GM12878 (cell line): ENCODE measurements at regions not wholly inside any gene's neighbourhood (a gene's known extent, or its start where the extent isn't known, plus 50 kb on each side); places are given as distances from the start of the nearest gene placed in this dataset.

Experiments used
- ATAC-seq: fragments of 200-7000 bp; cut with Tn5 transposase; 3 replicates; pipeline ENCODE4 v1.9.1; 2020; ENCODE audit warnings: mild to moderate bottlenecking, moderate library complexity
- BruUV-seq: library from RNA; stranded (reverse); fragments of 400-500 nt; replicated peaks from 2 replicates; lab custom pipeline; 2021; lab: Mats Ljungman, UMichigan
- CTCF ChIA-PET: fragments of 300-600 bp; sonication (Branson Sonifier 250); formaldehyde crosslinking; extraction: SDS; loops from one replicate; lab custom pipeline; 2021; ENCODE audit warnings: inconsistent platforms; lab: Yijun Ruan, JAX
- POLR2A ChIA-PET: fragments of 350-600 bp; formaldehyde crosslinking; extraction: SDS; loops from one replicate; lab custom pipeline; 2021; ENCODE audit warnings: inconsistent platforms; lab: Charles Lee
- RAD21 ChIA-PET: fragments of 300-600 bp; sonication (Branson Sonifier 250); formaldehyde crosslinking; loops from one replicate; lab custom pipeline; 2023; ENCODE audit warnings: antibody characterized with exemption; ENCODE audit not compliant: unreplicated experiment; lab: Charles Lee
- SMC1A ChIA-PET: fragments of 300-600 bp; sonication (Branson Sonifier 250); formaldehyde crosslinking; loops from one replicate; lab custom pipeline; 2023; ENCODE audit not compliant: unreplicated experiment, uncharacterized antibody; lab: Charles Lee
- DNase-seq: peaks from one replicate; pipeline ENCODE4 v3.0.0-alpha.2; 2011; ENCODE audit warnings: low read depth, low spot score
- FAIRE-seq: peaks from 3 replicates; lab custom pipeline; 2011; peaks lifted over from hg19 to GRCh38; lab: Jason Lieb, UNC
- H2AFZ ChIP-seq: 2 replicates; pipeline ENCODE4 v1.6.0; 2011; ENCODE audit warnings: low read depth, low read length, control low read depth; ENCODE audit not compliant: control insufficient read depth
- H3K27ac ChIP-seq: 2 replicates; pipeline ENCODE4 v1.5.1; 2011; ENCODE audit warnings: control low read depth; ENCODE audit not compliant: control insufficient read depth, insufficient read depth
- H3K27me3 ChIP-seq, 2 experiments: replicated peaks in 1 of 2; 2 replicates each; pipeline versions ENCODE4 v1.6.0 to v1.6.1; 2011; ENCODE audit warnings: low read length in 1 of 2; ENCODE audit not compliant: control insufficient read depth in 2 of 2, insufficient read depth in 2 of 2
- H3K36me3 ChIP-seq, 2 experiments: 2 replicates each; pipeline ENCODE4 v1.5.1; 2011; ENCODE audit warnings: low read length in 1 of 2; ENCODE audit not compliant: control insufficient read depth in 2 of 2, insufficient read depth in 2 of 2
- H3K4me1 ChIP-seq: 2 replicates; pipeline ENCODE4 v1.6.1; 2011; ENCODE audit warnings: mild to moderate bottlenecking, low read length, moderate library complexity, mixed read lengths; ENCODE audit not compliant: control insufficient read depth, insufficient read depth
- H3K4me2 ChIP-seq: 2 replicates; pipeline ENCODE4 v1.6.0; 2011; ENCODE audit warnings: control low read depth; ENCODE audit not compliant: control insufficient read depth, insufficient read depth
- H3K4me3 ChIP-seq: fragments of 200-600 bp; sonication (generic); 2 replicates; pipeline ENCODE4 v1.5.1; 2016
- H3K79me2 ChIP-seq: 2 replicates; pipeline ENCODE4 v1.6.0; 2011; ENCODE audit warnings: low read length; ENCODE audit not compliant: control insufficient read depth, insufficient read depth
- H3K9ac ChIP-seq: 2 replicates; pipeline ENCODE4 v1.8.0; 2011; ENCODE audit warnings: low read length, control low read depth, mixed read lengths; ENCODE audit not compliant: control insufficient read depth, insufficient read depth
- H3K9me3 ChIP-seq: replicated peaks from 3 replicates; pipeline ENCODE4 v1.5.1; 2011; ENCODE audit warnings: mild to moderate bottlenecking, low read length; ENCODE audit not compliant: control insufficient read depth, insufficient read depth
- H4K20me1 ChIP-seq: 2 replicates; pipeline ENCODE4 v1.6.0; 2011; ENCODE audit not compliant: control insufficient read depth, insufficient read depth
- CHD2 ChIP-seq: IDR thresholded peaks from 2 replicates; pipeline ENCODE4 v1.6.1; 2011; ENCODE audit warnings: low read depth, low read length, improper control_type of control experiment, borderline replicate concordance
- IKZF1 ChIP-seq: fragments of 450-650 bp; conservative IDR thresholded peaks from 2 replicates; pipeline ENCODE4 v1.6.1; 2017; ENCODE audit warnings: antibody characterized with exemption, mild to moderate bottlenecking
- RCOR1 ChIP-seq: conservative IDR thresholded peaks from 2 replicates; pipeline ENCODE4 v1.6.1; 2012; ENCODE audit warnings: low read depth, low read length, improper control_type of control experiment
- RELA ChIP-seq: fragments of 450-650 bp; IDR thresholded peaks from 2 replicates; pipeline ENCODE4 v1.8.0; 2014; ENCODE audit warnings: borderline replicate concordance; ENCODE audit not compliant: partially characterized antibody
- SIN3A ChIP-seq: IDR thresholded peaks from 2 replicates; pipeline ENCODE4 v1.6.1; 2012; ENCODE audit warnings: low read depth, low read length, improper control_type of control experiment
- WGBS: methylation state at CpG from one replicate; pipeline ENCODE4 v1.1.6; 2016; ENCODE audit warnings: low lambda C conversion rate; ENCODE audit not compliant: insufficient replicate concordance, insufficient coverage; ENCODE audit errors: missing lambda C conversion rate; 5-methylcytosine and 5-hydroxymethylcytosine counted together
- in situ Hi-C: fragments of 300-500 bp; cut with MboI; formaldehyde crosslinking; loops from 9 replicates; pipeline ENCODE4 v1.14.3; 2018; ENCODE audit warnings: mixed read lengths
- intact Hi-C: fragments of 100-400 bp; cut with micrococcal nuclease; formaldehyde crosslinking; loops from one replicate; pipeline ENCODE4 v1.14.2; 2022; ENCODE audit not compliant: unreplicated experiment
- TF ChIP-seq, protein P1 (sequence below): fragments of 450-650 bp; IDR thresholded peaks from 2 replicates; pipeline ENCODE4 v1.6.1; 2017; ENCODE audit warnings: mild to moderate bottlenecking, moderate library complexity
- TF ChIP-seq, protein P2 (sequence below): fragments of 450-650 bp; IDR thresholded peaks from 2 replicates; pipeline ENCODE4 v1.6.1; 2017; ENCODE audit warnings: low read depth, mild to moderate bottlenecking, moderate library complexity
- TF ChIP-seq, protein P3 (sequence below): fragments of 450-650 bp; IDR thresholded peaks from 2 replicates; pipeline ENCODE4 v1.6.1; 2014; ENCODE audit warnings: mild to moderate bottlenecking

DNA sequence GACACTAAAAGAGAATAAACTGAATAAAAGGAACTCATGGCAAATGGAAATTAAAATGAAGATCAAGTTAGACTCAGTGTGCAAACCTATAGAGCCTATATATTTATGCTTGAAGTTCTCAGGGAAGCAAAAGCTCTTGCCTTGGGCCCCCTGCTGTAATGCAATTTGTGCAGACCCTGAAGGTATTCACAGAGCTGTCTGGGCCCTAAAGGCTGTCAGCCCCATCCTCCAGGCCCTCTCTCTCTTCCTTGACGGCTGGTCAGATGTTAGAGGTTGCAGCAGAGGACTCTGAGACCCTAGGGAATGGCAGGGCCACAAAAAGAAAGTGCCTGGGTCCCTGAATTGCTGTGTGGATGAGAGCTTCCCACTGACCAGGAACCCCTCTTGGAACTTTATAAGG, 283.9 kb upstream of the TUT7 start:
- Histone ChIP-seq H3K36me3 (no peaks in the 10 kb centered on the region), H3K27ac (no peak overlapping the region), H4K20me1 (no peaks in the 10 kb centered on the region), H3K27me3 (no peaks in the 10 kb centered on the region), H3K79me2 (no peaks in the 10 kb centered on the region), H3K4me3 (no peak overlapping the region), H3K4me1 (no peaks in the 10 kb centered on the region), H3K9ac (no peak overlapping the region), H3K4me2 (no peak overlapping the region), H2AFZ (no peak overlapping the region), H3K9me3 (no peaks in the 10 kb centered on the region)
- CTCF ChIA-PET, result interaction anchor here (0.6 to 2.4 kb wide), 4 partner anchors 39 to 687 kb away, joined by 3 to 7 read pairs (median 4); no protein-coding TSS in a partner anchor
- in situ Hi-C loops, result loop anchor here (5.0 kb wide), 1 partner anchor 39 kb away; no protein-coding TSS in a partner anchor
- DNase-seq (no peak), ATAC-seq (no peak), FAIRE-seq (no peak)
- RAD21 ChIA-PET, result no interaction called here
- 25% methylated on average over 1 of the region's 1 CpG for WGBS
- POLR2A ChIA-PET, result no interaction called here
- SMC1A ChIA-PET, result interaction anchor here (0.9 to 1.7 kb wide), 2 partner anchors 40 to 687 kb away, joined by 3 to 4 read pairs; no protein-coding TSS in a partner anchor
- BruUV-seq, result no TSS peak
- TF ChIP-seq, protein P1, sequence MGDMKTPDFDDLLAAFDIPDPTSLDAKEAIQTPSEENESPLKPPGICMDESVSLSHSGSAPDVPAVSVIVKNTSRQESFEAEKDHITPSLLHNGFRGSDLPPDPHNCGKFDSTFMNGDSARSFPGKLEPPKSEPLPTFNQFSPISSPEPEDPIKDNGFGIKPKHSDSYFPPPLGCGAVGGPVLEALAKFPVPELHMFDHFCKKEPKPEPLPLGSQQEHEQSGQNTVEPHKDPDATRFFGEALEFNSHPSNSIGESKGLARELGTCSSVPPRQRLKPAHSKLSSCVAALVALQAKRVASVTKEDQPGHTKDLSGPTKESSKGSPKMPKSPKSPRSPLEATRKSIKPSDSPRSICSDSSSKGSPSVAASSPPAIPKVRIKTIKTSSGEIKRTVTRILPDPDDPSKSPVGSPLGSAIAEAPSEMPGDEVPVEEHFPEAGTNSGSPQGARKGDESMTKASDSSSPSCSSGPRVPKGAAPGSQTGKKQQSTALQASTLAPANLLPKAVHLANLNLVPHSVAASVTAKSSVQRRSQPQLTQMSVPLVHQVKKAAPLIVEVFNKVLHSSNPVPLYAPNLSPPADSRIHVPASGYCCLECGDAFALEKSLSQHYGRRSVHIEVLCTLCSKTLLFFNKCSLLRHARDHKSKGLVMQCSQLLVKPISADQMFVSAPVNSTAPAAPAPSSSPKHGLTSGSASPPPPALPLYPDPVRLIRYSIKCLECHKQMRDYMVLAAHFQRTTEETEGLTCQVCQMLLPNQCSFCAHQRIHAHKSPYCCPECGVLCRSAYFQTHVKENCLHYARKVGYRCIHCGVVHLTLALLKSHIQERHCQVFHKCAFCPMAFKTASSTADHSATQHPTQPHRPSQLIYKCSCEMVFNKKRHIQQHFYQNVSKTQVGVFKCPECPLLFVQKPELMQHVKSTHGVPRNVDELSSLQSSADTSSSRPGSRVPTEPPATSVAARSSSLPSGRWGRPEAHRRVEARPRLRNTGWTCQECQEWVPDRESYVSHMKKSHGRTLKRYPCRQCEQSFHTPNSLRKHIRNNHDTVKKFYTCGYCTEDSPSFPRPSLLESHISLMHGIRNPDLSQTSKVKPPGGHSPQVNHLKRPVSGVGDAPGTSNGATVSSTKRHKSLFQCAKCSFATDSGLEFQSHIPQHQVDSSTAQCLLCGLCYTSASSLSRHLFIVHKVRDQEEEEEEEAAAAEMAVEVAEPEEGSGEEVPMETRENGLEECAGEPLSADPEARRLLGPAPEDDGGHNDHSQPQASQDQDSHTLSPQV, result no peak
- TF ChIP-seq IKZF1 (no peak), RELA (no peak), SIN3A (no peak), RCOR1 (no peak), CHD2 (no peak)
- TF ChIP-seq, protein P2, sequence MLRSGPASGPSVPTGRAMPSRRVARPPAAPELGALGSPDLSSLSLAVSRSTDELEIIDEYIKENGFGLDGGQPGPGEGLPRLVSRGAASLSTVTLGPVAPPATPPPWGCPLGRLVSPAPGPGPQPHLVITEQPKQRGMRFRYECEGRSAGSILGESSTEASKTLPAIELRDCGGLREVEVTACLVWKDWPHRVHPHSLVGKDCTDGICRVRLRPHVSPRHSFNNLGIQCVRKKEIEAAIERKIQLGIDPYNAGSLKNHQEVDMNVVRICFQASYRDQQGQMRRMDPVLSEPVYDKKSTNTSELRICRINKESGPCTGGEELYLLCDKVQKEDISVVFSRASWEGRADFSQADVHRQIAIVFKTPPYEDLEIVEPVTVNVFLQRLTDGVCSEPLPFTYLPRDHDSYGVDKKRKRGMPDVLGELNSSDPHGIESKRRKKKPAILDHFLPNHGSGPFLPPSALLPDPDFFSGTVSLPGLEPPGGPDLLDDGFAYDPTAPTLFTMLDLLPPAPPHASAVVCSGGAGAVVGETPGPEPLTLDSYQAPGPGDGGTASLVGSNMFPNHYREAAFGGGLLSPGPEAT, result no peak
- TF ChIP-seq, protein P3, sequence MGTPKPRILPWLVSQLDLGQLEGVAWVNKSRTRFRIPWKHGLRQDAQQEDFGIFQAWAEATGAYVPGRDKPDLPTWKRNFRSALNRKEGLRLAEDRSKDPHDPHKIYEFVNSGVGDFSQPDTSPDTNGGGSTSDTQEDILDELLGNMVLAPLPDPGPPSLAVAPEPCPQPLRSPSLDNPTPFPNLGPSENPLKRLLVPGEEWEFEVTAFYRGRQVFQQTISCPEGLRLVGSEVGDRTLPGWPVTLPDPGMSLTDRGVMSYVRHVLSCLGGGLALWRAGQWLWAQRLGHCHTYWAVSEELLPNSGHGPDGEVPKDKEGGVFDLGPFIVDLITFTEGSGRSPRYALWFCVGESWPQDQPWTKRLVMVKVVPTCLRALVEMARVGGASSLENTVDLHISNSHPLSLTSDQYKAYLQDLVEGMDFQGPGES, result no peak
- intact Hi-C loops, result no loop called here
